AG04450 (cell line): ENCODE measurements at regions not wholly inside any gene's neighbourhood (a gene's known extent, or its start where the extent isn't known, plus 50 kb on each side); places are given as distances from the start of the nearest gene placed in this dataset.
"Not testable (repeated sequence)": the region's sequence is repeated elsewhere in the genome, so short reads cannot be mapped to it uniquely, and the experiment has no call there.

Experiments used
- CTCF ChIA-PET: fragments of 300-600, 350-600 bp; formaldehyde crosslinking; extraction: SDS; loops from one replicate; lab custom pipeline; 2022; ENCODE audit warnings: antibody characterized with exemption, inconsistent platforms; lab: Charles Lee
- POLR2A ChIA-PET: fragments of 350-600 bp; formaldehyde crosslinking; extraction: SDS; loops from one replicate; lab custom pipeline; 2021; ENCODE audit warnings: antibody characterized with exemption, inconsistent platforms; lab: Yijun Ruan, JAX
- DNase-seq: peaks from one replicate; pipeline ENCODE4 v3.0.0-alpha.2; 2011; ENCODE audit warnings: low read depth, low spot score
- H3K27ac ChIP-seq: one replicate; pipeline ENCODE4 v1.5.1; 2012; ENCODE audit warnings: low read depth, low read length, control low read depth
- H3K27me3 ChIP-seq: one replicate; pipeline ENCODE4 v1.6.0; 2012; ENCODE audit warnings: low read length; ENCODE audit not compliant: control insufficient read depth, insufficient read depth
- H3K4me3 ChIP-seq: 2 replicates; pipeline ENCODE4 v1.5.1; 2011; ENCODE audit warnings: mild to moderate bottlenecking, low read depth, low read length, control low read depth
- H3K9me3 ChIP-seq: 2 replicates; pipeline ENCODE4 v1.5.1; 2012; ENCODE audit warnings: low read length; ENCODE audit not compliant: control insufficient read depth, insufficient read depth
- CTCF ChIP-seq: IDR thresholded peaks from 2 replicates; pipeline ENCODE4 v1.5.1; 2011; ENCODE audit warnings: low read depth, low read length, control low read depth, inconsistent platforms

GRCh38 chr1:81729239-81729638 is 71.5 kb upstream of the ADGRL2 start:
- Histone ChIP-seq H3K9me3 (no peaks in the 10 kb centered on the region), H3K27ac (no peak overlapping the region), H3K27me3 (no peaks in the 10 kb centered on the region), H3K4me3 (no peak overlapping the region)
- DNase-seq = no peak
- ChIA-PET CTCF (interaction anchor here (0.6 kb wide), 1 partner anchor 54 kb away, joined by 3 read pairs; no protein-coding TSS in a partner anchor), POLR2A (no interaction called here)
- no peak for TF ChIP-seq CTCF

- Histone ChIP-seq H3K27ac (no peak overlapping the region), H3K9me3 (no peaks in the 10 kb centered on the region), H3K27me3 (no peaks in the 10 kb centered on the region), H3K4me3 (no peak overlapping the region)
- POLR2A ChIA-PET = no interaction called here
- TF ChIP-seq CTCF = no peak
- CTCF ChIA-PET = no interaction called here
- DNase-seq = no peak
Observed at GRCh38 chr1:81725823-81726222, 74.9 kb upstream of the ADGRL2 start.

GRCh38 chr1:81722631-81723328 is 78.0 kb upstream of the ADGRL2 start:
- H3K27ac ChIP-seq, H3K4me3 ChIP-seq, POLR2A ChIA-PET, H3K27me3 ChIP-seq, DNase-seq, H3K9me3 ChIP-seq, CTCF ChIA-PET: not testable (repeated sequence)

GRCh38 chr1:81720256-81720655 is 80.5 kb upstream of the ADGRL2 start:
- DNase-seq, H3K27me3 ChIP-seq, H3K9me3 ChIP-seq, POLR2A ChIA-PET, H3K4me3 ChIP-seq, H3K27ac ChIP-seq, CTCF ChIA-PET: not testable (repeated sequence)

GRCh38 chr1:81717230-81717629 is 83.5 kb upstream of the ADGRL2 start:
- POLR2A ChIA-PET = no interaction called here
- no peak for DNase-seq
- CTCF ChIA-PET = no interaction called here
- H3K9me3 ChIP-seq = no peaks in the 10 kb centered on the region
- no peak overlapping the region for H3K4me3 ChIP-seq
- H3K27ac ChIP-seq = no peak overlapping the region
- H3K27me3 ChIP-seq = no peaks in the 10 kb centered on the region
- TF ChIP-seq CTCF = no peak

GRCh38 chr1:81715391-81715790 is 85.3 kb upstream of the ADGRL2 start:
- CTCF ChIA-PET = no interaction called here
- H3K9me3 ChIP-seq = no peaks in the 10 kb centered on the region
- H3K4me3 ChIP-seq = no peak overlapping the region
- POLR2A ChIA-PET = no interaction called here
- no peak for DNase-seq
- H3K27ac ChIP-seq = no peak overlapping the region
- H3K27me3 ChIP-seq = no peaks in the 10 kb centered on the region
- TF ChIP-seq CTCF = no peak
